Motor neuron (in vitro differentiated cells): ENCODE measurements at regions not wholly inside any gene's neighbourhood (a gene's known extent, or its start where the extent isn't known, plus 50 kb on each side); places are given as distances from the start of the nearest gene placed in this dataset.
"Not testable (repeated sequence)": the region's sequence is repeated elsewhere in the genome, so short reads cannot be mapped to it uniquely, and the experiment has no call there.

ENCODE experiments used
- ATAC-seq, 8 experiments: fragments of 200-7000 bp; cut with Tn5 transposase; replicated peaks in 6 of 8; 2 replicates each; pipeline ENCODE4 v1.8.0; 2021; ENCODE audit warnings: mild to moderate bottlenecking in 8 of 8, moderate library complexity in 8 of 8
- H3K27ac ChIP-seq, 2 donors: fragments of 250-450 bp; sonication (Bioruptor Pico); 2 replicates each; pipeline ENCODE4 v1.9.0; 2021; ENCODE audit warnings: antibody characterized with exemption in 2 of 2, mild to moderate bottlenecking in 2 of 2, moderate library complexity in 1 of 2
- H3K4me1 ChIP-seq, 2 donors: fragments of 250-450 bp; sonication (Bioruptor Pico); replicated peaks in 1 of 2; 2 replicates each; pipeline ENCODE4 v1.6.1; 2021; ENCODE audit warnings: antibody characterized with exemption in 2 of 2, mild to moderate bottlenecking in 2 of 2, moderate library complexity in 1 of 2
- H3K4me3 ChIP-seq, 5 donors: fragments of 250-450 bp; sonication (Bioruptor Pico); 2 replicates each; pipeline ENCODE4 v1.9.0; 2021; ENCODE audit warnings: antibody characterized with exemption in 5 of 5, mild to moderate bottlenecking in 5 of 5, moderate library complexity in 4 of 5
- WGBS, 10 experiments: fragments of 450-650 bp; shearing (Covaris generic); methylation state at CpG; one replicate each; pipeline ENCODE4 v1.0.0; 2022; 5-methylcytosine and 5-hydroxymethylcytosine counted together
- in situ Hi-C, 9 experiments: fragments of 400-800 bp; cut with MboI; loops; one replicate each; pipeline ENCODE4 v1.15.0; 2021; ENCODE audit warnings: low sequenced_read_pairs in 9 of 9, low pct_unique_long_range_greater_than_20kb in 2 of 9; ENCODE audit not compliant: unreplicated experiment in 9 of 9

GRCh38 chr13:30520571-30520970 is 54.8 kb upstream of the HMGB1 start:
- in situ Hi-C loops: no loop called here
- peak in 2 of 8 experiments; percentile 56 to 76 for ATAC-seq
- WGBS, 10 experiments: 13 to 100% (median 83%) methylated on average over 1 to 4 of the region's 4 CpGs; no CpG with 5 or more reads in 1 of the 10 experiments
- no peaks in the 10 kb centered on the region for H3K4me1 ChIP-seq
- no peak overlapping the region for H3K27ac ChIP-seq
- no peak overlapping the region for H3K4me3 ChIP-seq

GRCh38 chr13:30523211-30523610 is 57.5 kb upstream of the HMGB1 start:
- in situ Hi-C loops: no loop called here
- WGBS, 10 experiments: 50 to 100% (median 83%) methylated on average over 1 to 2 of the region's 2 CpGs
- H3K4me3 ChIP-seq: no peak overlapping the region
- no peaks in the 10 kb centered on the region for H3K4me1 ChIP-seq
- no peak for ATAC-seq
- no peak overlapping the region for H3K27ac ChIP-seq

GRCh38 chr13:30523817-30524216 is 58.1 kb upstream of the HMGB1 start:
- ATAC-seq, H3K27ac ChIP-seq, H3K4me3 ChIP-seq, H3K4me1 ChIP-seq, in situ Hi-C loops: not testable (repeated sequence)
- WGBS, 10 experiments: no CpG with 5 or more reads among the region's 1 CpG

GRCh38 chr13:30525212-30525611 is 59.5 kb upstream of the HMGB1 start:
- H3K4me3 ChIP-seq, ATAC-seq, H3K27ac ChIP-seq, in situ Hi-C loops: not testable (repeated sequence)
- 0 to 57% (median 0%) methylated on average over 1 of the region's 1 CpG; no CpG with 5 or more reads in 3 of the 10 experiments for WGBS, 10 experiments
- peaks cover 0 to 11% of the 10 kb centered on the region in 2 donors for H3K4me1 ChIP-seq

GRCh38 chr13:30526612-30527495 is 61.1 kb upstream of the HMGB1 start:
- H3K4me1 ChIP-seq: peaks cover 0 to 11% of the 10 kb centered on the region in 2 donors
- ATAC-seq: no peak
- in situ Hi-C loops: no loop called here
- H3K4me3 ChIP-seq: no peak overlapping the region
- no peak overlapping the region for H3K27ac ChIP-seq
- 60 to 100% (median 88%) methylated on average over 3 to 12 of the region's 21 CpGs; no CpG with 5 or more reads in 3 of the 10 experiments for WGBS, 10 experiments

- Histone ChIP-seq H3K4me3 (no peak overlapping the region), H3K4me1 (peaks cover 0 to 11% of the 10 kb centered on the region in 2 donors), H3K27ac (peak overlapping the region in 1 of 2 donors; percentile 59)
- in situ Hi-C loops: no loop called here
- ATAC-seq: peak in 5 of 8 experiments; percentile 55 to 81 (median 67)
- 38 to 100% (median 75%) methylated on average over 1 to 8 of the region's 8 CpGs for WGBS, 10 experiments
Observed at GRCh38 chr13:30529085-30529834, 63.5 kb upstream of the HMGB1 start.

- no peak overlapping the region for H3K27ac ChIP-seq
- ATAC-seq: no peak
- no peak overlapping the region for H3K4me3 ChIP-seq
- no peaks in the 10 kb centered on the region for H3K4me1 ChIP-seq
- WGBS, 10 experiments: 17 to 89% (median 58%) methylated on average over 1 to 2 of the region's 2 CpGs; no CpG with 5 or more reads in 4 of the 10 experiments
- in situ Hi-C loops: no loop called here
Observed at GRCh38 chr13:30535046-30535445, 69.3 kb upstream of the HMGB1 start.

- ATAC-seq: no peak
- H3K4me1 ChIP-seq: no peaks in the 10 kb centered on the region
- WGBS, 10 experiments: 65 to 100% (median 88%) methylated on average over 1 to 2 of the region's 2 CpGs; no CpG with 5 or more reads in 3 of the 10 experiments
- in situ Hi-C loops: no loop called here
- H3K27ac ChIP-seq: no peak overlapping the region
- H3K4me3 ChIP-seq: no peak overlapping the region
Observed at GRCh38 chr13:30545320-30545719, 72.4 kb upstream of the USPL1 start.

GRCh38 chr13:30548046-30548445 is 69.7 kb upstream of the USPL1 start:
- H3K27ac ChIP-seq, ATAC-seq, H3K4me3 ChIP-seq, H3K4me1 ChIP-seq, in situ Hi-C loops: not testable (repeated sequence)
- 60 to 100% (median 70%) methylated on average over 1 to 5 of the region's 5 CpGs; no CpG with 5 or more reads in 1 of the 10 experiments for WGBS, 10 experiments

GRCh38 chr13:30551189-30551588 is 66.5 kb upstream of the USPL1 start:
- no peak overlapping the region for H3K27ac ChIP-seq
- ATAC-seq: peak in 4 of 8 experiments; percentile 30 to 68 (median 58)
- H3K4me1 ChIP-seq: no peaks in the 10 kb centered on the region
- in situ Hi-C loops: loop anchor here in 1 of 9 experiments (25.0 kb wide), 1 partner anchor 414 kb away; no protein-coding TSS in a partner anchor
- H3K4me3 ChIP-seq: no peak overlapping the region
- WGBS, 10 experiments: 44 to 100% (median 85%) methylated on average over 1 to 2 of the region's 2 CpGs

GRCh38 chr13:30552567-30552966 is 65.2 kb upstream of the USPL1 start:
- in situ Hi-C loops: loop anchor here in 1 of 9 experiments (25.0 kb wide), 1 partner anchor 415 kb away; no protein-coding TSS in a partner anchor
- Histone ChIP-seq H3K27ac (no peak overlapping the region), H3K4me3 (no peak overlapping the region), H3K4me1 (no peaks in the 10 kb centered on the region)
- 17 to 96% (median 76%) methylated on average over 1 to 4 of the region's 4 CpGs; no CpG with 5 or more reads in 2 of the 10 experiments for WGBS, 10 experiments
- ATAC-seq: no peak

- in situ Hi-C loops: loop anchor here in 1 of 9 experiments (25.0 kb wide), 1 partner anchor 422 kb away; no protein-coding TSS in a partner anchor
- ATAC-seq: no peak
- 67 to 100% (median 100%) methylated on average over 1 to 4 of the region's 4 CpGs; no CpG with 5 or more reads in 1 of the 10 experiments for WGBS, 10 experiments
Observed at GRCh38 chr13:30559274-30559673, 58.4 kb upstream of the USPL1 start.

GRCh38 chr13:30560212-30560611 is 57.5 kb upstream of the USPL1 start:
- Histone ChIP-seq H3K27ac (no peak overlapping the region), H3K4me3 (no peak overlapping the region), H3K4me1 (no peaks in the 10 kb centered on the region)
- WGBS, 10 experiments: 50 to 100% (median 77%) methylated on average over 1 to 6 of the region's 6 CpGs
- no peak for ATAC-seq
- in situ Hi-C loops: loop anchor here in 1 of 9 experiments (25.0 kb wide), 1 partner anchor 423 kb away; no protein-coding TSS in a partner anchor

More at GRCh38 chr13:30559274-30559673, 58.4 kb upstream of the USPL1 start:
- H3K4me3 ChIP-seq: no peak overlapping the region
- no peaks in the 10 kb centered on the region for H3K4me1 ChIP-seq
- no peak overlapping the region for H3K27ac ChIP-seq
